Mucosa of descending colon (tissue), 3 donors: ENCODE measurements at regions not wholly inside any gene's neighbourhood (a gene's known extent, or its start where the extent isn't known, plus 50 kb on each side); places are given as distances from the start of the nearest gene placed in this dataset.

Source experiments
- ATAC-seq: fragments of 200-7000 bp; cut with Tn5 transposase; one replicate; pipeline ENCODE4 v1.9.1; 2020; ENCODE audit warnings: mild to moderate bottlenecking, moderate library complexity
- DNase-seq, 3 donors: peaks; one replicate each; pipeline ENCODE4 v3.0.0-alpha.2; 2020
- H3K36me3 ChIP-seq: fragments of 200-600 bp; one replicate; pipeline ENCODE4 v1.8.0; 2021; ENCODE audit warnings: low read depth, mild to moderate bottlenecking
- H3K4me1 ChIP-seq: fragments of 200-600 bp; one replicate; pipeline ENCODE4 v1.8.0; 2021; ENCODE audit warnings: low read depth, mild to moderate bottlenecking
- H3K4me3 ChIP-seq: fragments of 200-600 bp; one replicate; pipeline ENCODE4 v1.8.0; 2021; ENCODE audit warnings: mild to moderate bottlenecking
- H3K9me3 ChIP-seq: fragments of 200-600 bp; one replicate; pipeline ENCODE4 v1.8.0; 2021; ENCODE audit warnings: mild to moderate bottlenecking
- CTCF ChIP-seq: fragments of 200-600 bp; IDR thresholded peaks from one replicate; pipeline ENCODE4 v1.8.0; 2022; ENCODE audit warnings: antibody characterized with exemption, mild to moderate bottlenecking
- intact Hi-C, 2 donors: fragments of 100-400 bp; cut with DNase I in 1 of 2; cut with micrococcal nuclease in 1 of 2; formaldehyde crosslinking; loops; one replicate each; pipeline versions ENCODE4 v1.11.0 to v1.11.1; 2022; cut with DNase I, micrococcal nuclease
- donor health status: DM: no; HTN: no; CAD: no; lungs with moderate emphysema.
- donor health status: DM: no; HTN: no; CAD: no.
- donor health status: DM: no; HTN: yes; CAD: no.

- H3K4me1 ChIP-seq: peaks cover 2% of the 10 kb centered on the region
- intact Hi-C loops: no loop called here
- no peaks in the 10 kb centered on the region for H3K36me3 ChIP-seq
- DNase-seq: peak in 2 of 3 donors; percentile 39 to 43
- no peaks in the 10 kb centered on the region for H3K9me3 ChIP-seq
- H3K4me3 ChIP-seq: no peak overlapping the region
- peak; percentile 77 for ATAC-seq
- no peak for TF ChIP-seq CTCF
Measured at GRCh38 chr14:89477391-89477790, 60.4 kb upstream of the FOXN3 start.

GRCh38 chr14:89476354-89476896, 59.4 kb upstream of the FOXN3 start:
- no peaks in the 10 kb centered on the region for H3K9me3 ChIP-seq
- intact Hi-C loops: no loop called here
- no peaks in the 10 kb centered on the region for H3K36me3 ChIP-seq
- H3K4me3 ChIP-seq: no peak overlapping the region
- DNase-seq (no peak), ATAC-seq (no peak)
- peaks cover 2% of the 10 kb centered on the region for H3K4me1 ChIP-seq
- no peak for TF ChIP-seq CTCF

GRCh38 chr14:89474464-89474863, 57.4 kb upstream of the FOXN3 start:
- TF ChIP-seq CTCF: no peak
- Histone ChIP-seq H3K4me3 (no peak overlapping the region), H3K4me1 (peaks cover 2% of the 10 kb centered on the region), H3K36me3 (no peaks in the 10 kb centered on the region), H3K9me3 (no peaks in the 10 kb centered on the region)
- DNase-seq (no peak), ATAC-seq (no peak)
- intact Hi-C loops: no loop called here

GRCh38 chr14:89473989-89474388, 57.0 kb upstream of the FOXN3 start:
- TF ChIP-seq CTCF: no peak
- DNase-seq (no peak), ATAC-seq (no peak)
- intact Hi-C loops: no loop called here
- H3K36me3 ChIP-seq: no peaks in the 10 kb centered on the region
- peaks cover 2% of the 10 kb centered on the region for H3K4me1 ChIP-seq
- H3K9me3 ChIP-seq: no peaks in the 10 kb centered on the region
- no peak overlapping the region for H3K4me3 ChIP-seq

- no peak for TF ChIP-seq CTCF
- ATAC-seq (no peak), DNase-seq (no peak)
- Histone ChIP-seq H3K9me3 (no peaks in the 10 kb centered on the region), H3K4me3 (no peak overlapping the region), H3K36me3 (no peaks in the 10 kb centered on the region), H3K4me1 (peaks cover 2% of the 10 kb centered on the region)
- intact Hi-C loops: no loop called here
Measured at GRCh38 chr14:89473569-89473968, 56.5 kb upstream of the FOXN3 start.

GRCh38 chr14:89470401-89470800, 53.4 kb upstream of the FOXN3 start:
- ATAC-seq: no peak
- DNase-seq: no peak
- Histone ChIP-seq H3K4me3 (no peak overlapping the region), H3K9me3 (no peaks in the 10 kb centered on the region), H3K36me3 (no peaks in the 10 kb centered on the region), H3K4me1 (no peaks in the 10 kb centered on the region)
- intact Hi-C loops: no loop called here
- TF ChIP-seq CTCF: no peak
